ENCODE measurements at regions not wholly inside any gene's neighbourhood (a gene's known extent, or its start where the extent isn't known, plus 50 kb on each side); places are given as distances from the start of the nearest gene placed in this dataset.
A peak's percentile ranks its signal among the peaks of the same experiment; 100 is the strongest.

GRCh38 chr3:101069901-101070798, 76.9 kb upstream of the ABI3BP start:
- H4K5ac ChIP-seq (ENCODE audit: low read length), result no peak overlapping the region
- H3K79me2 ChIP-seq (ENCODE audit: control insufficient read depth, insufficient read depth, low read length), result no peaks in the 10 kb centered on the region
- no peak overlapping the region for H3K4me3 ChIP-seq (ENCODE audit: low read length)
- no peak overlapping the region for H2BK5ac ChIP-seq (ENCODE audit: low read length)
- H3K27ac ChIP-seq (ENCODE audit: low read depth, low read length), result no peak overlapping the region
- H3K36me3 ChIP-seq (ENCODE audit: control insufficient read depth, insufficient read depth, low read length), result no peaks in the 10 kb centered on the region
- peak; percentile 91 for DNase-seq
- WGBS (ENCODE audit: extremely low coverage, insufficient coverage, low lambda C conversion rate), result no CpG with 5 or more reads among the region's 6 CpGs
- no peak overlapping the region for H3K9ac ChIP-seq (ENCODE audit: low read length)
- H3K27me3 ChIP-seq (ENCODE audit: insufficient read depth, low read length, poor library complexity), result no peaks in the 10 kb centered on the region
- no peak overlapping the region for H4K8ac ChIP-seq (ENCODE audit: low read depth, low read length)
- H3K4me1 ChIP-seq (ENCODE audit: control insufficient read depth, low read depth, low read length), result no peaks in the 10 kb centered on the region
- H3K79me1 ChIP-seq (ENCODE audit: low read length), result no peaks in the 10 kb centered on the region
- H2AK5ac ChIP-seq (ENCODE audit: low read length), result no peak overlapping the region
- no peak overlapping the region for H3K18ac ChIP-seq (ENCODE audit: low read length)
- no peak overlapping the region for H3K4ac ChIP-seq (ENCODE audit: low read depth, low read length)
- peak overlapping the region; percentile 85 for H2BK15ac ChIP-seq (replicated peaks; ENCODE audit: low read depth)
- no peak overlapping the region for H3K23ac ChIP-seq (ENCODE audit: low read length)
- H3K56ac ChIP-seq (ENCODE audit: low read length), result no peak overlapping the region
- no peak overlapping the region for H3K4me2 ChIP-seq (ENCODE audit: low read length)
- no peak overlapping the region for H2BK120ac ChIP-seq (ENCODE audit: low read depth, low read length)

GRCh38 chr3:101068876-101069606, 75.8 kb upstream of the ABI3BP start:
- H3K9ac ChIP-seq (ENCODE audit: low read length), result no peak overlapping the region
- no peak overlapping the region for H4K5ac ChIP-seq (ENCODE audit: low read length)
- H3K56ac ChIP-seq (ENCODE audit: low read length), result no peak overlapping the region
- no peaks in the 10 kb centered on the region for H3K4me1 ChIP-seq (ENCODE audit: control insufficient read depth, low read depth, low read length)
- H3K79me1 ChIP-seq (ENCODE audit: low read length), result no peaks in the 10 kb centered on the region
- no peak overlapping the region for H2BK15ac ChIP-seq (replicated peaks; ENCODE audit: low read depth)
- no peaks in the 10 kb centered on the region for H3K36me3 ChIP-seq (ENCODE audit: control insufficient read depth, insufficient read depth, low read length)
- H2BK120ac ChIP-seq (ENCODE audit: low read depth, low read length), result peak overlapping the region; percentile 28
- H3K18ac ChIP-seq (ENCODE audit: low read length), result no peak overlapping the region
- no peaks in the 10 kb centered on the region for H3K79me2 ChIP-seq (ENCODE audit: control insufficient read depth, insufficient read depth, low read length)
- H2BK5ac ChIP-seq (ENCODE audit: low read length), result no peak overlapping the region
- no peak overlapping the region for H3K27ac ChIP-seq (ENCODE audit: low read depth, low read length)
- H3K4me2 ChIP-seq (ENCODE audit: low read length), result no peak overlapping the region
- no peak overlapping the region for H2AK5ac ChIP-seq (ENCODE audit: low read length)
- H3K23ac ChIP-seq (ENCODE audit: low read length), result no peak overlapping the region
- H3K4ac ChIP-seq (ENCODE audit: low read depth, low read length), result no peak overlapping the region
- no peak overlapping the region for H4K8ac ChIP-seq (ENCODE audit: low read depth, low read length)
- H3K4me3 ChIP-seq (ENCODE audit: low read length), result no peak overlapping the region
- DNase-seq, result no peak
- no CpG with 5 or more reads among the region's 1 CpG for WGBS (ENCODE audit: extremely low coverage, insufficient coverage, low lambda C conversion rate)
- no peaks in the 10 kb centered on the region for H3K27me3 ChIP-seq (ENCODE audit: insufficient read depth, low read length, poor library complexity)

GRCh38 chr3:101066711-101067129, 73.5 kb upstream of the ABI3BP start:
- Histone ChIP-seq H2BK5ac (ENCODE audit: low read length) (no peak overlapping the region), H3K18ac (ENCODE audit: low read length) (no peak overlapping the region), H3K9ac (ENCODE audit: low read length) (no peak overlapping the region), H3K56ac (ENCODE audit: low read length) (no peak overlapping the region), H2BK15ac (replicated peaks; ENCODE audit: low read depth) (no peak overlapping the region), H4K8ac (ENCODE audit: low read depth, low read length) (peak overlapping the region; percentile 5), H3K23ac (ENCODE audit: low read length) (no peak overlapping the region), H3K36me3 (ENCODE audit: control insufficient read depth, insufficient read depth, low read length) (no peaks in the 10 kb centered on the region), H2AK5ac (ENCODE audit: low read length) (no peak overlapping the region), H3K4me1 (ENCODE audit: control insufficient read depth, low read depth, low read length) (no peaks in the 10 kb centered on the region), H3K27me3 (ENCODE audit: insufficient read depth, low read length, poor library complexity) (no peaks in the 10 kb centered on the region), H3K79me2 (ENCODE audit: control insufficient read depth, insufficient read depth, low read length) (no peaks in the 10 kb centered on the region), H2BK120ac (ENCODE audit: low read depth, low read length) (no peak overlapping the region), H4K5ac (ENCODE audit: low read length) (no peak overlapping the region), H3K4ac (ENCODE audit: low read depth, low read length) (no peak overlapping the region), H3K27ac (ENCODE audit: low read depth, low read length) (no peak overlapping the region), H3K4me2 (ENCODE audit: low read length) (no peak overlapping the region), H3K79me1 (ENCODE audit: low read length) (no peaks in the 10 kb centered on the region), H3K4me3 (ENCODE audit: low read length) (no peak overlapping the region)
- DNase-seq, result peak; percentile 10
- WGBS (ENCODE audit: extremely low coverage, insufficient coverage, low lambda C conversion rate), result no CpG with 5 or more reads among the region's 1 CpG

DNA sequence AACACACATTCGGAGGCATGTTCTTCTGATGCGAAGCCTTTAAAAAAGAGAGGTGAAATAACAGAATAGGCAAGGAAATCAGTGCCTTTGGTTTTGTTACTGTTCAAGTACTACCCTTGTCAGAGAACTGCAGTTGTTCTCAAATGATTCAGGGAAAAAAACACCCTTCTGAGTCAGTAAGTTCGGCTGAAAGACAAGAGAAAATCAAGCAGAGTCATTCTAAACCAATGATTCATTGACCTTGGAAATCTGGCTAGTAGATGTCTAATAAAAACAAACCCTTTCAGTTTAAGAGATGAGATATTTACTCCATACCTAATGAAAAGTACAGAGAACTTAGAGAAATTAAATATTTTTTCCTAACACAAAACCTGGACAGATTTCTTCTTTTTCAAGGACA, 72.7 kb upstream of the ABI3BP start:
- Histone ChIP-seq H2BK120ac (ENCODE audit: low read depth, low read length) (no peak overlapping the region), H4K5ac (ENCODE audit: low read length) (no peak overlapping the region), H2BK15ac (replicated peaks; ENCODE audit: low read depth) (peak overlapping the region; percentile 64), H3K56ac (ENCODE audit: low read length) (no peak overlapping the region), H3K36me3 (ENCODE audit: control insufficient read depth, insufficient read depth, low read length) (no peaks in the 10 kb centered on the region), H3K18ac (ENCODE audit: low read length) (no peak overlapping the region), H4K8ac (ENCODE audit: low read depth, low read length) (no peak overlapping the region), H3K9ac (ENCODE audit: low read length) (no peak overlapping the region), H3K4ac (ENCODE audit: low read depth, low read length) (no peak overlapping the region), H2AK5ac (ENCODE audit: low read length) (no peak overlapping the region), H3K27ac (ENCODE audit: low read depth, low read length) (no peak overlapping the region), H3K4me2 (ENCODE audit: low read length) (no peak overlapping the region), H3K79me1 (ENCODE audit: low read length) (no peaks in the 10 kb centered on the region), H2BK5ac (ENCODE audit: low read length) (no peak overlapping the region), H3K79me2 (ENCODE audit: control insufficient read depth, insufficient read depth, low read length) (no peaks in the 10 kb centered on the region), H3K4me1 (ENCODE audit: control insufficient read depth, low read depth, low read length) (no peaks in the 10 kb centered on the region), H3K4me3 (ENCODE audit: low read length) (no peak overlapping the region), H3K27me3 (ENCODE audit: insufficient read depth, low read length, poor library complexity) (no peaks in the 10 kb centered on the region), H3K23ac (ENCODE audit: low read length) (no peak overlapping the region)
- WGBS (ENCODE audit: extremely low coverage, insufficient coverage, low lambda C conversion rate), result no CpG with 5 or more reads among the region's 3 CpGs
- DNase-seq, result peak; percentile 8

DNA sequence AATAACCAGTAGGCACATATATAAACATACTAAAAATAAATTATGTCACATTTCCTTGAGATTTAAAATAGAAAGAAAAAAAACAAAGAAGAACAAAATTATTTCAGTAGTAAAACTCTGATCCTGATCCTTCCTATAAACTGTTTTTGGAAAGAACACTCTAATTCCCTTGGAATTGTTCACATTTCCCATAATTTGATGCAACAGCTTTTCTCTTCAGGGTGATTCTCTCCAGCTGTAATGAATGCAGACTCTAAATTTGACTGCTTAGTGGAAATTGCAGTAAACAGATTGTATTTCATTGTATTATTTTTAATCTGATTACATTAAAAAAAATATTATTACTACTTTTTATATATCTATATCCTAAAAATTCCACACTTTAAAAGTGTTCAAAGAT, 70.2 kb upstream of the ABI3BP start:
- H3K23ac ChIP-seq (ENCODE audit: low read length), result no peak overlapping the region
- DNase-seq, result no peak

More for the DNA sequence above, 70.2 kb upstream of the ABI3BP start:
- Histone ChIP-seq H3K27me3 (ENCODE audit: insufficient read depth, low read length, poor library complexity) (no peaks in the 10 kb centered on the region), H3K18ac (ENCODE audit: low read length) (no peak overlapping the region), H3K36me3 (ENCODE audit: control insufficient read depth, insufficient read depth, low read length) (no peaks in the 10 kb centered on the region), H3K79me2 (ENCODE audit: control insufficient read depth, insufficient read depth, low read length) (no peaks in the 10 kb centered on the region), H3K4me3 (ENCODE audit: low read length) (no peak overlapping the region), H2BK5ac (ENCODE audit: low read length) (no peak overlapping the region), H3K4me2 (ENCODE audit: low read length) (no peak overlapping the region), H2BK15ac (replicated peaks; ENCODE audit: low read depth) (no peak overlapping the region), H2BK120ac (ENCODE audit: low read depth, low read length) (no peak overlapping the region), H3K79me1 (ENCODE audit: low read length) (no peaks in the 10 kb centered on the region), H3K4ac (ENCODE audit: low read depth, low read length) (no peak overlapping the region), H2AK5ac (ENCODE audit: low read length) (no peak overlapping the region), H3K4me1 (ENCODE audit: control insufficient read depth, low read depth, low read length) (no peaks in the 10 kb centered on the region), H3K9ac (ENCODE audit: low read length) (no peak overlapping the region), H4K5ac (ENCODE audit: low read length) (no peak overlapping the region), H3K27ac (ENCODE audit: low read depth, low read length) (no peak overlapping the region), H4K8ac (ENCODE audit: low read depth, low read length) (no peak overlapping the region), H3K56ac (ENCODE audit: low read length) (no peak overlapping the region)
